Stimulated activated memory B cell treated with anti-CD40 and anti-IgM and Interleukin-4, amounts not matched to agents 10 μg/mL and 1 μg/mL and 100 μg/mL, for 72 hours (primary cell): ENCODE measurements at regions not wholly inside any gene's neighbourhood (a gene's known extent, or its start where the extent isn't known, plus 50 kb on each side); places are given as distances from the start of the nearest gene placed in this dataset.

Experiments used
- ATAC-seq: fragments of 150-1000 bp; cut with Tn5 transposase; 2 replicates; pipeline ENCODE4 v1.10.0; 2021
- H3K27ac Mint-ChIP-seq: one replicate; pipeline ENCODE4 v1.8.0; 2022; ENCODE audit warnings: mild to moderate bottlenecking, mixed read lengths
- H3K27me3 Mint-ChIP-seq: one replicate; pipeline ENCODE4 v1.8.0; 2022; ENCODE audit warnings: mixed read lengths
- H3K36me3 Mint-ChIP-seq: one replicate; pipeline ENCODE4 v1.8.0; 2022; ENCODE audit warnings: mixed read lengths
- H3K4me1 Mint-ChIP-seq: one replicate; pipeline ENCODE4 v1.8.0; 2022; ENCODE audit warnings: mixed read lengths
- H3K4me3 Mint-ChIP-seq: one replicate; pipeline ENCODE4 v1.8.0; 2022; ENCODE audit warnings: mild to moderate bottlenecking, moderate library complexity, mixed read lengths
- H3K9me3 Mint-ChIP-seq: one replicate; pipeline ENCODE4 v1.8.0; 2022; ENCODE audit warnings: mixed read lengths

DNA sequence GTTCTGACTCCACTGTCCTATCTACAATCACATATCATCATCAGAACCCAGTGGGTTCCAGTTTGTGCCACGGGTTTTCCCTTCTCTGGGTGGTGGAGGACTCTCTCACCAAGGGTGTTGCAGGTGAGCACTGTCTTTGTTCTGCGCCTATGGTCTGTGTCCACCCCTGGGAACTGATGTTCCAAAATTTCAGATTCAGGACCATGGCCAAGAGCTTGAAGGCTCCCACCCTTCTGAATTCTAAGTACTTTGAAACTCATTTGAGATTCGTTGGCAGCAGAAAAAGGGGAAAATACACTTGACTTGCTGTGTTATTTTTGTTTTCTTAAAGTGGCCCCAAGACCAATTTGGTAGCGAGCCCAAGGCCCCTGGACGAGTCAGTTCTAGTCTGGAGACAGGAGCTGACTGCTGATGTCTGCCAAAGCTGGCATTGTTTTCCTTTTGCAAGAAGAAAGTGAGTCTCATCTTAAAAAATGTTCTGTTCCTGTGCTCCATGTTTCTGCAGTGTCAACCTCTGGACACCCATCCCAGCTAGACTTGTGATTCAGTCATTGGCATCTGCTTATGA, 310.9 kb downstream of the HAPSTR1 start:
- Mint-ChIP-seq H3K9me3 (peaks cover 3% of the 10 kb centered on the region), H3K4me3 (no peak overlapping the region), H3K36me3 (no peaks in the 10 kb centered on the region), H3K27me3 (no peaks in the 10 kb centered on the region), H3K27ac (no peak overlapping the region), H3K4me1 (no peaks in the 10 kb centered on the region)
- ATAC-seq, result no peak

DNA sequence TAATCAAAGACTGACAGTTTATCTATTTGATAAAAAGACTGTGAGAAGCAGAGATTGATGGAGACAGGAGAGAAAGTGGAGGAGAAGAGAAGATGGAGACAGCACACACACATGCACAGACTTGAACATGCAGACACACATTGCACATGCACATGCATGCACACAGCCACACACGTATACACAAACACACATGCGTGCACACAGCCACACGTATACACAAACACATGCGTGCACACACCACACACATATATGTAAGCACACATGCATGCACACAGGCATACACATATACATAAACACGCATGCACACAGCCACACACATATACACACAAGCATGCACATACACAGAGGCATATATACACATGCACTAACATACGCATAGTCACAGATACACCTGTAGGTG, 313.4 kb downstream of the HAPSTR1 start:
- Mint-ChIP-seq H3K27ac (no peak overlapping the region), H3K4me1 (no peaks in the 10 kb centered on the region), H3K9me3 (peaks cover 3% of the 10 kb centered on the region), H3K4me3 (no peak overlapping the region), H3K27me3 (no peaks in the 10 kb centered on the region), H3K36me3 (no peaks in the 10 kb centered on the region)
- no peak for ATAC-seq

- no peaks in the 10 kb centered on the region for H3K36me3 Mint-ChIP-seq
- no peaks in the 10 kb centered on the region for H3K4me1 Mint-ChIP-seq
- H3K27me3 Mint-ChIP-seq, result no peaks in the 10 kb centered on the region
- H3K4me3 Mint-ChIP-seq, result no peak overlapping the region
- no peak overlapping the region for H3K27ac Mint-ChIP-seq
- no peak for ATAC-seq
- peaks cover 3% of the 10 kb centered on the region for H3K9me3 Mint-ChIP-seq
Measured at GRCh38 chr16:9406038-9406712, 314.7 kb downstream of the HAPSTR1 start.

- Mint-ChIP-seq H3K9me3 (peaks cover 3% of the 10 kb centered on the region), H3K4me1 (no peaks in the 10 kb centered on the region), H3K36me3 (no peaks in the 10 kb centered on the region), H3K4me3 (no peak overlapping the region), H3K27ac (no peak overlapping the region), H3K27me3 (no peaks in the 10 kb centered on the region)
- ATAC-seq, result no peak
Measured at GRCh38 chr16:9407206-9407758, 315.8 kb downstream of the HAPSTR1 start.

DNA sequence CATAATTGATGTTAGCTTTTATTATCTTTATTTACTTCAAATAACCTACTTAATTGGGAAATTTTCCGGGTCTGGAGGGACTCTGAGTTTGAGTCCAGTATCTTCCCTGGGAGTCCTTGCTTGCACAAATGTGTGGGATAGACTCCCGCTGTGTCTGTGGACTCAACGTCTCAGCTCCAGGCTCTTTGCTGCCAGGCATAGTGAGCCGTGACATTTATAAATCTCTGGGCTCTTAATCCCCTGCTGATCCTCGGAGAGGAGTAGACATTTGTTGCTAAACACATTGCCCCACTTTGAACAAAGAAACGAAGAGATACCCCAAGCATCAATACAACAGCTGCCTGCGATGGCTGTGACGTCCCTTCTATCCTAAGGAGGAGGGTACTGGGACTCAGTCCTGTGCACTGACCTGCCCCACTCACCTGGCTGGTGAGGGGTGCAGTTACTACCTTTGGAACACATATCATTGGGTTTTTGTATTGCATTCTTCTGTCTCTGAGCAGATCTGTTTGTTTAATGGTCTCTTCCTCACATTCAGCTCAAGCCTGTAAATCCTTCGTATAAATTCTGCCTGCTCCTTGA, 316.9 kb downstream of the HAPSTR1 start:
- no peaks in the 10 kb centered on the region for H3K4me1 Mint-ChIP-seq
- peaks cover 3% of the 10 kb centered on the region for H3K9me3 Mint-ChIP-seq
- no peaks in the 10 kb centered on the region for H3K27me3 Mint-ChIP-seq
- no peak overlapping the region for H3K27ac Mint-ChIP-seq
- ATAC-seq, result no peak
- H3K4me3 Mint-ChIP-seq, result no peak overlapping the region
- no peaks in the 10 kb centered on the region for H3K36me3 Mint-ChIP-seq

DNA sequence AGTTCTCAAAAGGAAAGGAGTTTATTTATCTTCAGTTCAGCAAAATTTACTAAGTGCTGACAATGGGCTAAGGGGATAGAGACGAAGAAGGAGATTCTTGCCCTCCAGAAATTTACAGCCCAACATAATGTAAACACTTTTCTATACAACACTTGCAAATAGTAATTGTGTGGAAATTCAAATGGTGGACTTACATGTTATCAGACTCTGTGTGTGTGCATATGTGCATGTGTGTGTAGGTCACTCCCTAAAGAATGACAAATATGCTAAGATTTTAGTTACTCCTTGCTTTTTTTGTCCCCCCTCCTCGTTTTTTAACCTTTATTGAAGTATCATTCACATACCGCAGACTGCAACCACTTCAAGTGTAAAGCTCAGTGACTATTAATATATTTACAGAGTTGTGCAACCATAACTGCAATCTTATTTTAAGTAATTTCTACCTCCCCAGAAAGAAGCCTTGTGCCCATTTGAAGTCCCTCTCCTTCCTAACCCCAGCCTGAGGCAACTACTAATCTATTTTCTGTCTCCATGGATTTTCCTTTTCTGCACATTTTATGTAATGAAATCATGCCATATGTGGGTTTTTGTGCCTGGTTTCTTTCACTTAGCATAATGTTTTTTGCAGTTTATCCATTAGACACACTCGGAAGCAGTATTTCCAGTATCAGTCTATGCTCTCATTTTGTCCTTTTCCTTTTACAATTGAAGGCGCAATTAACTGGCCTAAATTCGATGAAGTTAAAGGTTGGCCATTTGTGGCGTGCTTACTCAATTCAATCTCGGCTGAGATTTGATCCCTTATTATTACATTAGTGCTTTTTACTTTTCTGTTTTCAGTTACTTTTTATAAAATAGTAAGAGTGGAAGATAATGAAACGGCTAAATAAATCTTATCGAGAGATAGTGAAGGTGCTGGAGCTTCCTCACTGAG, 318.4 kb downstream of the HAPSTR1 start:
- H3K27ac Mint-ChIP-seq, result no peak overlapping the region
- peaks cover 3% of the 10 kb centered on the region for H3K9me3 Mint-ChIP-seq
- H3K36me3 Mint-ChIP-seq, result no peaks in the 10 kb centered on the region
- H3K4me1 Mint-ChIP-seq, result no peaks in the 10 kb centered on the region
- no peak overlapping the region for H3K4me3 Mint-ChIP-seq
- no peaks in the 10 kb centered on the region for H3K27me3 Mint-ChIP-seq
- no peak for ATAC-seq

DNA sequence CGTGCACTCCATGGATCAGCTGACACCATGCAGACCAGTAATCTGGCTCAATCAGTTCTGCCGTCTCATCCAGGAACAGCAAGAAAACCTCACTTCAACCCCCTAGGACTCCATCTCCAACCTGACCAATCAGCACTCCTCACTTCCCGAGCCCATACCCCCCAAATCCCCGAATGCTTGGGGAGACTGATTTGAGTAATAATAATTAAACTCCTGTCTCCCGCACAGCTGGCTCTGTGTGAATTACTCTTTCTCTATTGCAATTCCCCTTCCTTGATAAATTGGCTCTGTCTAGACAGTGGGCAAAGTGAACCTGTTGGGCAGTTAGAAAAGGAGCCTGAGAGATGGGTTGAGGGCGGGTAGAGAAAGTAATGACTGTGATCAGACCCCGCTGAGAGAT, 320.0 kb downstream of the HAPSTR1 start:
- Mint-ChIP-seq H3K4me1 (no peaks in the 10 kb centered on the region), H3K4me3 (no peak overlapping the region), H3K27ac (no peak overlapping the region), H3K9me3 (peaks cover 3% of the 10 kb centered on the region), H3K27me3 (no peaks in the 10 kb centered on the region), H3K36me3 (no peaks in the 10 kb centered on the region)
- ATAC-seq, result no peak

DNA sequence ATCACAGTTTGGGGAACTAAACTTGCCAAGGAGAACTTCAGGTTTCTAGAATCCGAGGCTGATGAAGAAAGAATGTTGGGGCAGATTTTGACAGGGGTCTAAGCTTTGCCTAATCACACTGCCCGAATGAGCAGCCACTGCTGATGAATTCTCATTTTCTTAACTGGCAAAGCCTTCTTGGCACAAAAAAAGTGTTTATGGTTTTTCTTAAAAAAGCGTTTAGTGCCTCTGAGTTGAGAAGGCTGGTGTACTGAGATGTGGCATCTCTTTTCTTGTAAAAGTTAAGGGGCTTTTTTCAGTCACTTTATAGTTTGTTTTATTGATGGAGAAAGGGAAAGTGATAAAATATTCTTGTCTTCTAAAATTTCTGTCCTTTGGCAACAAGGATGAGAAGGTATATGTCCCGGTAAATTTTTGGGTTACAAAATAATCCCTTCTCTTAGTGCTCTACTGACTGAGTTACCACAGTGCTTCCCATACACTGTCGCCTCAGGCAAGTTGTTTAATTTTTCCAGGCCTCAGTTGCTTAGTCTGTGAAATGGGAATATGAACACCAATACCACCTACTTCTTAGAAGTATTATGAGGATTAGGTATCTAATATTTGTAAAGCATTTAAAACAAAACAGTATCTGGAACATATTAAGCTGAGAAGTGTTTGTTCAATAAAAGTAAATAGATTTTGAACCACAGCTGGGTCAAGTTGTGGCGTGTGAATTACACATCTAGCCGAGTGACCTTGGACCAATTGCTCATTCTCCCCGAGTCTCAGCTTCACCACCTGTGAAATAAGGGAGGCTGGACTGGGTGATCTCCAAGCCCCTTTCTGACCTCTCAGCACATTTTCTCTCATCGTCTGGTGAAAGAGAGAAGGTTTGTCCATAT, 320.8 kb downstream of the HAPSTR1 start:
- peaks cover 8% of the 10 kb centered on the region for H3K9me3 Mint-ChIP-seq
- no peak overlapping the region for H3K27ac Mint-ChIP-seq
- H3K4me1 Mint-ChIP-seq, result no peaks in the 10 kb centered on the region
- H3K36me3 Mint-ChIP-seq, result no peaks in the 10 kb centered on the region
- H3K27me3 Mint-ChIP-seq, result no peaks in the 10 kb centered on the region
- ATAC-seq, result no peak
- no peak overlapping the region for H3K4me3 Mint-ChIP-seq

DNA sequence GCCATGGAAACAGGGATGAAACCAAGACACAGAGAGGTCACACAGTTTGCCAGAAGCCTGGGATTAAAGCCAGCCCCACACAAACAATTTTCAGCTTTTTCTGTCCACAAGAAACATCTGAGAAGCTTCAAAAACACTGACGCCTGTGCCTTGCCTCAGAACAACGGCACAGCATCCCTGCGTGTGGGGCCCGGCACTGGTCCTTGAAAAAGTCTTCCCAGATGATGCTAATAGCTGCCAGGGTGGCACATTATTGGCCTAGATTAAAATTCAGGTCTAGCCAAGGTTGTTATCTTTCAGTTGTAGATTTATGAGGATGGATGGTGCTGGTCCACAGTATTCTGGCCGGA, 321.4 kb downstream of the HAPSTR1 start:
- Mint-ChIP-seq H3K4me3 (no peak overlapping the region), H3K9me3 (peaks cover 11% of the 10 kb centered on the region), H3K4me1 (no peaks in the 10 kb centered on the region), H3K27ac (no peak overlapping the region), H3K36me3 (no peaks in the 10 kb centered on the region), H3K27me3 (no peaks in the 10 kb centered on the region)
- ATAC-seq, result no peak

DNA sequence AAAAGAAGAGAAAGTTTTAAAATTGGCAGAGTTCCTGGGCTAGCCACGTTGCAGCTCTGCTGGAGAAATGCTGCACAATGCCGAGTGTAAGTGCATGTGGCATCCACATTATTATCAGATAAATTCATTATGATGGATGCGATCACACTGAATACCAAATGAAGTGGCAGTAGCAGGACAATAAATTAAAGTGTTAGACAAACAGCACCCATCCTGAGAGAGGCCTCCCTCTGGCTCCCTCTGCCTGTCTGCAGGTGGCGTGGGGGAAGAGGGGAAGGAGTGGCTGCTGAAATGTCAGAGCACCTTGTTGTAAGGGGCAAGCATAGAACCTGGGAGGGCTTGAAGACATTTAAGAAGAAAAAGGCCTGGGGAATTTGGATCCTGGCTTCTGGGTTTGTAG, 324.1 kb downstream of the HAPSTR1 start:
- H3K27ac Mint-ChIP-seq, result no peak overlapping the region
- H3K9me3 Mint-ChIP-seq, result peaks cover 15% of the 10 kb centered on the region
- no peaks in the 10 kb centered on the region for H3K4me1 Mint-ChIP-seq
- no peak for ATAC-seq
- H3K27me3 Mint-ChIP-seq, result no peaks in the 10 kb centered on the region
- no peak overlapping the region for H3K4me3 Mint-ChIP-seq
- no peaks in the 10 kb centered on the region for H3K36me3 Mint-ChIP-seq

- H3K27me3 Mint-ChIP-seq, result no peaks in the 10 kb centered on the region
- no peak for ATAC-seq
- no peak overlapping the region for H3K4me3 Mint-ChIP-seq
Measured at GRCh38 chr16:9417898-9418297, 326.5 kb downstream of the HAPSTR1 start.

GRCh38 chr16:9419161-9419560, 327.7 kb downstream of the HAPSTR1 start:
- no peaks in the 10 kb centered on the region for H3K4me1 Mint-ChIP-seq
- H3K4me3 Mint-ChIP-seq, result no peak overlapping the region
- H3K9me3 Mint-ChIP-seq, result peaks cover 15% of the 10 kb centered on the region
- no peak for ATAC-seq
- H3K36me3 Mint-ChIP-seq, result no peaks in the 10 kb centered on the region
- H3K27ac Mint-ChIP-seq, result no peak overlapping the region
- H3K27me3 Mint-ChIP-seq, result peaks cover under 1% of the 10 kb centered on the region

More at GRCh38 chr16:9417898-9418297, 326.5 kb downstream of the HAPSTR1 start:
- H3K4me1 Mint-ChIP-seq, result no peaks in the 10 kb centered on the region
- no peaks in the 10 kb centered on the region for H3K36me3 Mint-ChIP-seq
- no peak overlapping the region for H3K27ac Mint-ChIP-seq
- peaks cover 15% of the 10 kb centered on the region for H3K9me3 Mint-ChIP-seq

DNA sequence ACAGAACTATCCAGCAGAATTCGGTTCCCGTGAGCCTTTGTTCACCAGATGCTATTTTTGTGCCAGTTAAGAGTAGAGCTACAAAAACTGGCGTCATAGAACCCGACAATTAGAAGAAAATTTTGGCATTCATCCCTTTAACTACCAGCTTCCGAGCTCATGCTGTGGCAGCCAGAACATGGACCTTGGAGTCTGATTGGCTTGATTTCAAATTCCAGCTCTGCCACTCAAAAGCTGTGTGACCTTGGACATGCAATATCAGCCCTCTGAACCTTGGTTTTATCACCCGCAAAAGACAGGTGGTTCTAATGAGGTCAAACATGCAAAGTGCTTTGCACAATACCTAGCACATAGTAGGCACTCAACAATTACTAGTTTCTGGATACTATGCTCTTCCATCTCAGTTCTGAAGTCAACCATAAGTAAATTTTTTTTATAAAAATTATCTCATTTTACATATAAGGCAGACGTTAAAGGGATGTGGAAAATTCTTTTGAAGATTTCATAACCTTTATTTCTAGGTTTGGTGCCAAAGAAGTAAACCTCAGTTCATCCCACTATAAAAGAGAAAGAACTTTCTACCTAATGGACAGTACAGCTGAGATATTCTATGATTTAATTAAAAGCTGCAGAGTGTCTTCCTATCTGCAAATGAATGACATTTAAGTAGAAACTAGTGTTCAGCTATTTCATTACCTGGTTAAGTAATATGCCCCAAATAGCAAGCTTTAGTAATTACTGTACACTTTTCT, 331.5 kb downstream of the HAPSTR1 start:
- Mint-ChIP-seq H3K36me3 (no peaks in the 10 kb centered on the region), H3K27me3 (peaks cover 10% of the 10 kb centered on the region), H3K4me3 (no peak overlapping the region), H3K9me3 (peaks cover 4% of the 10 kb centered on the region), H3K27ac (no peak overlapping the region), H3K4me1 (no peaks in the 10 kb centered on the region)
- no peak for ATAC-seq

- Mint-ChIP-seq H3K4me1 (no peaks in the 10 kb centered on the region), H3K27ac (no peak overlapping the region), H3K36me3 (no peaks in the 10 kb centered on the region), H3K4me3 (no peak overlapping the region), H3K27me3 (peaks cover 10% of the 10 kb centered on the region), H3K9me3 (no peaks in the 10 kb centered on the region)
- ATAC-seq, result no peak
Measured at GRCh38 chr16:9425236-9425635, 333.8 kb downstream of the HAPSTR1 start.
